MCF 10A (cell line): ENCODE measurements at regions not wholly inside any gene's neighbourhood (a gene's known extent, or its start where the extent isn't known, plus 50 kb on each side); places are given as distances from the start of the nearest gene placed in this dataset.
A peak's percentile ranks its signal among the peaks of the same experiment; 100 is the strongest.

Source experiments
- BruUV-seq: library from RNA; stranded (reverse); fragments of 400-500 nt; replicated peaks from 2 replicates; lab custom pipeline; 2021; lab: Mats Ljungman, UMichigan
- CTCF ChIA-PET: fragments of 300-600 bp; sonication (Branson Sonifier 250); formaldehyde crosslinking; extraction: SDS; loops from one replicate; lab custom pipeline; 2021; ENCODE audit warnings: antibody characterized with exemption, inconsistent platforms; lab: Yijun Ruan, JAX
- POLR2A ChIA-PET: fragments of 300-600, 350-650 bp; sonication (Branson Sonifier 250); formaldehyde crosslinking; extraction: SDS; loops from one replicate; lab custom pipeline; 2020; ENCODE audit warnings: antibody characterized with exemption, inconsistent platforms; lab: Yijun Ruan, JAX
- DNase-seq: peaks from one replicate; pipeline ENCODE4 v3.0.0-alpha.2; 2018; ENCODE audit not compliant: unreplicated experiment
- H3K27ac Mint-ChIP-seq: one replicate; pipeline ENCODE4 v1.8.0; 2022; ENCODE audit warnings: mild to moderate bottlenecking, low read depth, mixed read lengths; ENCODE audit not compliant: unreplicated experiment
- H3K27me3 Mint-ChIP-seq: one replicate; pipeline ENCODE4 v1.8.0; 2022; ENCODE audit warnings: mixed read lengths; ENCODE audit not compliant: insufficient read depth, unreplicated experiment
- H3K36me3 Mint-ChIP-seq: one replicate; pipeline ENCODE4 v1.8.0; 2022; ENCODE audit warnings: mild to moderate bottlenecking, moderate library complexity, mixed read lengths; ENCODE audit not compliant: insufficient read depth, unreplicated experiment
- H3K4me1 Mint-ChIP-seq: one replicate; pipeline ENCODE4 v1.8.0; 2022; ENCODE audit warnings: mixed read lengths; ENCODE audit not compliant: insufficient read depth, unreplicated experiment
- H3K4me3 Mint-ChIP-seq: one replicate; pipeline ENCODE4 v1.8.0; 2022; ENCODE audit warnings: mild to moderate bottlenecking, moderate library complexity, mixed read lengths; ENCODE audit not compliant: unreplicated experiment
- H3K9me3 Mint-ChIP-seq: one replicate; pipeline ENCODE4 v1.8.0; 2022; ENCODE audit warnings: mixed read lengths; ENCODE audit not compliant: unreplicated experiment
- CTCF ChIP-seq: fragments of 200-600 bp; IDR thresholded peaks from one replicate; pipeline ENCODE4 v1.8.0; 2022; ENCODE audit warnings: antibody characterized with exemption, mild to moderate bottlenecking; ENCODE audit not compliant: unreplicated experiment
- intact Hi-C: fragments of 100-400 bp; cut with micrococcal nuclease; formaldehyde crosslinking; loops from 2 replicates; pipeline ENCODE4 v1.14.1; 2022

GRCh38 chr2:217110550-217110949 is 250.7 kb upstream of the TNP1 start:
- POLR2A ChIA-PET, result no interaction called here
- H3K36me3 Mint-ChIP-seq, result no peaks in the 10 kb centered on the region
- no peaks in the 10 kb centered on the region for H3K27me3 Mint-ChIP-seq
- peaks cover 8% of the 10 kb centered on the region for H3K9me3 Mint-ChIP-seq
- BruUV-seq, result no TSS peak
- no peak overlapping the region for H3K4me3 Mint-ChIP-seq
- intact Hi-C loops, result no loop called here
- DNase-seq, result no peak
- peaks cover 26% of the 10 kb centered on the region for H3K4me1 Mint-ChIP-seq
- CTCF ChIA-PET, result interaction anchor here (0.5 to 0.6 kb wide), 2 partner anchors 33 to 447 kb away, joined by 3 read pairs; no protein-coding TSS in a partner anchor
- H3K27ac Mint-ChIP-seq, result no peak overlapping the region
- no peak for TF ChIP-seq CTCF

GRCh38 chr2:217108575-217109027 is 248.7 kb upstream of the TNP1 start:
- CTCF ChIA-PET, result interaction anchor here (0.6 kb wide), 1 partner anchor 285 kb away, joined by 3 read pairs; no protein-coding TSS in a partner anchor
- TF ChIP-seq CTCF, result no peak

DNA sequence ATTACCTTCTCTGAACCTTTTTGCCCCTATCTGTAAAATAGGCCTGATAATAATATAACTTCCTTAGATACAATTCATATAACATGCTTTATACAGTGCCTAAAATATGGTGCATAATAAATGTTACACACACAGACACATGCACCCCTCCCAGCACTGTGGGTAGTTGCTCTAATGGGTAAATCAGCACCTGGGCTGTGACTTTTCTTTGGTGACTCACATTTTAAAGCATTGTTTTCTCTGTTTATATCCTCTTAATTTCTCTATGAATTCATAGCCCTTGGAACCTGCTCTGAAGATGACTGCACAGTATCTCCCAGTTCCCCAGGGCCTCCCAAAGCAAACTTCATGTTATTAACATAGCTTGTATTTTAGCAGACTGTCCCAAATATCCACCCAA is 248.2 kb upstream of the TNP1 start:
- CTCF ChIA-PET, result interaction anchor here (0.6 kb wide), 1 partner anchor 286 kb away, joined by 3 read pairs; no protein-coding TSS in a partner anchor
- no peaks in the 10 kb centered on the region for H3K27me3 Mint-ChIP-seq
- H3K36me3 Mint-ChIP-seq, result no peaks in the 10 kb centered on the region
- BruUV-seq, result no TSS peak
- intact Hi-C loops, result no loop called here
- no peak for TF ChIP-seq CTCF
- H3K9me3 Mint-ChIP-seq, result peaks cover 8% of the 10 kb centered on the region
- H3K27ac Mint-ChIP-seq, result peak overlapping the region; percentile 3
- peaks cover 42% of the 10 kb centered on the region for H3K4me1 Mint-ChIP-seq
- POLR2A ChIA-PET, result no interaction called here
- no peak for DNase-seq
- no peak overlapping the region for H3K4me3 Mint-ChIP-seq

More at GRCh38 chr2:217108575-217109027, 248.7 kb upstream of the TNP1 start:
- Mint-ChIP-seq H3K4me1 (peaks cover 42% of the 10 kb centered on the region), H3K4me3 (no peak overlapping the region), H3K36me3 (no peaks in the 10 kb centered on the region), H3K9me3 (peaks cover 8% of the 10 kb centered on the region), H3K27ac (peak overlapping the region; percentile 3), H3K27me3 (no peaks in the 10 kb centered on the region)
- POLR2A ChIA-PET, result no interaction called here
- BruUV-seq, result no TSS peak
- DNase-seq, result no peak
- intact Hi-C loops, result no loop called here

- no peak overlapping the region for H3K27ac Mint-ChIP-seq
- BruUV-seq, result no TSS peak
- no peaks in the 10 kb centered on the region for H3K27me3 Mint-ChIP-seq
- H3K9me3 Mint-ChIP-seq, result peaks cover 8% of the 10 kb centered on the region
- H3K36me3 Mint-ChIP-seq, result no peaks in the 10 kb centered on the region
- intact Hi-C loops, result no loop called here
- H3K4me3 Mint-ChIP-seq, result no peak overlapping the region
- H3K4me1 Mint-ChIP-seq, result peaks cover 42% of the 10 kb centered on the region
- DNase-seq, result no peak
- ChIA-PET POLR2A (no interaction called here), CTCF (interaction anchor here (0.7 kb wide), 1 partner anchor 47 kb away, joined by 3 read pairs; no protein-coding TSS in a partner anchor)
- TF ChIP-seq CTCF, result no peak
Observed at GRCh38 chr2:217107480-217107879, 247.6 kb upstream of the TNP1 start.
